Skeletal muscle tissue (tissue), 3 donors: ENCODE measurements at regions not wholly inside any gene's neighbourhood (a gene's known extent, or its start where the extent isn't known, plus 50 kb on each side); places are given as distances from the start of the nearest gene placed in this dataset.
"Not testable (repeated sequence)": the region's sequence is repeated elsewhere in the genome, so short reads cannot be mapped to it uniquely, and the experiment has no call there.

Experiments
- H3K27ac ChIP-seq: one replicate; pipeline ENCODE4 v1.7.0; 2013; ENCODE audit warnings: mild to moderate bottlenecking, low read depth, low read length, inconsistent platforms
- H3K27me3 ChIP-seq, 3 donors: one replicate each; pipeline ENCODE4 v1.7.0; 2013; ENCODE audit warnings: low read length in 3 of 3; ENCODE audit not compliant: control insufficient read depth in 3 of 3, insufficient read depth in 3 of 3
- H3K36me3 ChIP-seq, 3 donors: one replicate each; pipeline ENCODE4 v1.7.0; 2013; ENCODE audit warnings: low read length in 3 of 3; ENCODE audit not compliant: control insufficient read depth in 3 of 3, insufficient read depth in 3 of 3
- H3K4me1 ChIP-seq, 3 donors: one replicate each; pipeline ENCODE4 v1.7.0; 2013; ENCODE audit warnings: low read length in 3 of 3, mild to moderate bottlenecking in 3 of 3; ENCODE audit not compliant: control insufficient read depth in 3 of 3, insufficient read depth in 3 of 3
- H3K4me3 ChIP-seq, 3 donors: one replicate each; pipeline ENCODE4 v1.7.0; 2013; ENCODE audit warnings: low read length in 3 of 3
- H3K9ac ChIP-seq, 3 donors: one replicate each; pipeline ENCODE4 v1.7.0; 2013; ENCODE audit warnings: low read length in 3 of 3, mild to moderate bottlenecking in 3 of 3, moderate library complexity in 2 of 3, low read depth in 1 of 3
- H3K9me3 ChIP-seq, 3 donors: one replicate each; pipeline ENCODE4 v1.7.0; 2013; ENCODE audit warnings: low read length in 3 of 3; ENCODE audit not compliant: control insufficient read depth in 3 of 3
- donor health status: Osteomylitis.

DNA sequence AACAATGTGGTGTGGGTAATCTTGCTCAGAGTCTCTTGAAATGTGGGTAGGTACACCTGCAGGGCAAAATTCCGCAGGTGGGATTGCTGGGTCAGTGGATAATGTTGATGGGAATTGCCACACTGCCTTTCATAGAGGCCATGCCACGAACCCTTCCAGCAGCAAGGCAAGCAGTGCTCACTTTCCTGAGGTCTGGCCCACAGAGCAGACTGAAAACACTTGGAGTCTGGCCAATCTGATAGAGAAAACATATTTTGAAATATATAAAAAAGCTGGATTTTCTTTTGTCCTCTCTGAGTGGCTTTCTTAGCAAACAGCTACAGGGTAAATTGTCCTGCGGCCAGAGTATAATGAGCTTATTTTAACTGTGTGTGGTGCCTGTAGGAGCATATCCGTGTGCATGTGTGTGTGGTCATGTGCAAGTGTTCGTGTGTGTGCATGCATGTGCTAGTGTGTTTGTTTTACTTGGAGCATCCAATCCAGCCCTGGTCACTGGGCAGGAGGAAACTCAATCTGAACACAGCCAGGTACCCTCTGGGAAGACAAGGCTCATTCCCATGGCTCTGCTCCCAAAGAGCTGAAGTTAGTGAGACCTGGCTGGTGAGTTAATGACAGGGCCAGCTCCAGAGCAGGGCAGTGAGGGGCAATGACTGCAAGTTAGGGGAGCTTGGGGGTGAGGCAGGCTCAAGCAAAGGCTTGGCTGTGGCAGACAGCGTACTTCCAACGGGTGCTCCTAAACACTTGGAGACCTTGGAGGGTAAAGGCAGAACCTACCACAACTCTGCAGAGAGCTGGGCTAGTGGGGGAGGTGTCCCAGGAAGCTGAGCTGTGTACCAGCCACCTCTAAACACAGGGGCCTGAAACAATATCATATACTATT lies 91.3 kb downstream of the PLXNA1 start:
- peaks cover 0 to 13% (median 0%) of the 10 kb centered on the region in 3 donors for H3K27me3 ChIP-seq
- no peaks in the 10 kb centered on the region for H3K9me3 ChIP-seq
- no peak overlapping the region for H3K9ac ChIP-seq
- no peak overlapping the region for H3K4me3 ChIP-seq
- H3K36me3 ChIP-seq, result no peaks in the 10 kb centered on the region
- H3K4me1 ChIP-seq, result peaks cover 7 to 10% (median 9%) of the 10 kb centered on the region in 3 donors
- peak overlapping the region; percentile 19 for H3K27ac ChIP-seq

DNA sequence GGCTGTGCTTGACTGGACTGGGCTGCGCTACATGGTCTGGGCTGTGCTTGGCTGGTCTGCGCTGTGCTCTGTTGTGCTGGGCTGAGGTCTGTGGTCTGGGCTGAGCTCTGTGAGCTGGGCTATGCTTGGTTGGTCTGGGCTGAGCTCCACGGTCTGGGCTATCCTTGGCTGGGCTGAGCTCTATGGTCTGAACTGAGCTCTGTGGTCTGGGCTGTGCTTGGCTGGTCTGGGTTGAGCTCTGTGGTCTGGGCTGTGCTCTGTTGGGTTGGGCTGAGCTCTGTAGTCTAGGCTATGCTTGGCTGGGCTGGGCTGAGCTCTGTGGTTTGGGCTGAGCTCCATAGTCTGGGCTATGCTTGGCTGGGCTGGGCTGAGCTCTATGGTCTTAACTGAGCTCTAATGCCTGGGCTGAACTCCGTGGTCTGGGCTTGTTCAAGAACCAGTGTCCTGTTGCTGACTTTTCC lies 92.0 kb downstream of the PLXNA1 start:
- Histone ChIP-seq H3K9me3 (no peaks in the 10 kb centered on the region), H3K4me1 (peaks cover 7 to 10% (median 9%) of the 10 kb centered on the region in 3 donors), H3K9ac (no peak overlapping the region), H3K27ac (peak overlapping the region; percentile 19), H3K27me3 (peaks cover 0 to 13% (median 0%) of the 10 kb centered on the region in 3 donors), H3K36me3 (no peaks in the 10 kb centered on the region), H3K4me3 (no peak overlapping the region)

DNA sequence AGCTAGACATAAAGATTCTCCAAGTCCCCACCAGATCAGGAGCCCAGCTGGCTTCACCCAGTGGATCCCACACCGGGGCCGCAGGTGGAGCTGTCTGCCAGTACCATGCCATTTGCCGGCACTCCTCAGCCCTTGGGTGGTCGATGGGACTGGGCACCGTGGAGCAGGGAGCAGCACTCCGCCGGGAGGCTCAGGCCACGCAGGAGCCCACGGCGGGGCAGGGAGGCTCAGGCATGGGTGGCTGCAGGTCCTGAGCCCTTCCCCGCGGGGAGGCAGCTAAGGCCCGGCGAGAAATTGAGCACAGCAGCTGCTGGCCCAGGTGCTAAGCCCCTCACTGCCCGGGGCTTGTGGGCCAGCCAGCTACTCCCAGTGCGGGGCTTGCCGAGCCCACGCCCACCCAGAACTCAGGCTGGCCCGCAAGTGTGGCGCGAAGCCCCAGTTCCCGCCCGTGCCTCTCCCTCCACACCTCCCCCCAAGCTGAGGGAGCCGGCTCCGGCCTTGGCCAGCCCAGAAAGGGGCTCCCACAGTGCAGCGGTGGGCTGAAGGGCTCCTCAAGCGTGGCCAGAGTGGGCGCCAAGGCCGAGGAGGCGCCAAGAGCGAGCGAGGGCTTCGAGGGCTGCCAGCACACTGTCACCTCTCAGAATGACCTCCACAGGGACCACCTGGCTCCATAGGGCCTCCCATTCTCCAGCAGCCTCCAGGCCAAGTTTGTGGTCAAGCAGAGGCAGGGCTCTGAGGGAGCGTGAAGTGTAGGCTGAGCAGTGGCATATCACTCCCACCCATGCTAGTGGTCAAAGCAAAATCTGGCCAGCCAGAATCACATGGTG lies 93.5 kb downstream of the PLXNA1 start:
- not testable (repeated sequence) for H3K9me3 ChIP-seq, H3K27me3 ChIP-seq, H3K36me3 ChIP-seq, H3K9ac ChIP-seq, H3K4me3 ChIP-seq, H3K4me1 ChIP-seq, H3K27ac ChIP-seq

DNA sequence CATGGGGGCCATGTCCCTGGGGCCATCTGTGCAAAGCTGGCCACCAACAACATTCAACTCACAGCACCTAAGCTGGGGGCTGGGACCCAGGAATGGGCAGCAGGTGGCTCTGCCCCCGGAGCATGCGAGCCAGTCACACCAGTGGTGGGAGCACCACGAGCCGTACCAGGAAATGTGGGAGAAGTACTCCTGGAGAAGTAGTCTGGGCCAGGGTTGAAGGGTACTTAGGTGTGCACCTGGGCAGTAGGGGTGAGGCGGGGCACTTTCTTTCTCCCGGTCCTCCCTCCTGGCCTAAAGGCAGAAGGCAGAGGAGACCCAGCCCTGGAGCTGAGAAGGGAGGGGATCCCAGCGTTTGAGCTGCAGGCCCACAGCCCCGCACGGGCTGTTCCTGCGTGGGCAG lies 94.2 kb downstream of the PLXNA1 start:
- Histone ChIP-seq H3K36me3 (no peaks in the 10 kb centered on the region), H3K27me3 (peaks cover 0 to 3% (median 0%) of the 10 kb centered on the region in 3 donors), H3K4me1 (peaks cover 7 to 10% (median 9%) of the 10 kb centered on the region in 3 donors), H3K4me3 (no peak overlapping the region), H3K27ac (no peak overlapping the region), H3K9ac (no peak overlapping the region), H3K9me3 (no peaks in the 10 kb centered on the region)

DNA sequence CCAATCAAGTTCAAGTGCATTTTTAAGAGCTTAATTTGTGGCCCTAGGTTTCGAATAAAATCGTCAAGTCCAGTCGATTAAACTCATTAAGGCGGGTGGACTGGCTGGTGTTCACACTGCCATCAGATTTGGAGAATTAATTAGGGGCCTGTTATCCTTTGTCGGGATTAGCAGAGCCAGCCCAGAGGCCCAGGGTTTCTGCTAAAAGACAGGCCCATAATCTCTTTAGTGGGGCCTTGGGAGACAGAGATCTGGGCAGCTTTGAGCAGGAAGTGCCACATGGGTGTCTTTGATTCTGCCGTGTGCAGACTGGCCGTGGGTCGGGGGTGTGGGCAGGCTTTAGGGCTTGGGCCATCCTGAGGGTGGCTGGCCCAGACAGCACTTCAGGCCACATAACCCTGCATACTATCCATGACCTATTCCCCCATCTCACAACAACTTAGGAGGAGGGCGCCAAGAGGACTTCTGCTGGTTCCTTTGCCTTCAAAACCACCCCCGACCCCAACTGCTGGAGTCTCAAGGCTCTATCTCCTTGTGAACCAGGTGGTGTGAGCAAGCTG lies 94.7 kb downstream of the PLXNA1 start:
- H3K4me1 ChIP-seq, result peaks cover 5 to 9% (median 8%) of the 10 kb centered on the region in 3 donors
- H3K27me3 ChIP-seq, result no peaks in the 10 kb centered on the region
- no peaks in the 10 kb centered on the region for H3K36me3 ChIP-seq
- no peak overlapping the region for H3K27ac ChIP-seq
- H3K4me3 ChIP-seq, result no peak overlapping the region
- H3K9me3 ChIP-seq, result no peaks in the 10 kb centered on the region
- H3K9ac ChIP-seq, result no peak overlapping the region

DNA sequence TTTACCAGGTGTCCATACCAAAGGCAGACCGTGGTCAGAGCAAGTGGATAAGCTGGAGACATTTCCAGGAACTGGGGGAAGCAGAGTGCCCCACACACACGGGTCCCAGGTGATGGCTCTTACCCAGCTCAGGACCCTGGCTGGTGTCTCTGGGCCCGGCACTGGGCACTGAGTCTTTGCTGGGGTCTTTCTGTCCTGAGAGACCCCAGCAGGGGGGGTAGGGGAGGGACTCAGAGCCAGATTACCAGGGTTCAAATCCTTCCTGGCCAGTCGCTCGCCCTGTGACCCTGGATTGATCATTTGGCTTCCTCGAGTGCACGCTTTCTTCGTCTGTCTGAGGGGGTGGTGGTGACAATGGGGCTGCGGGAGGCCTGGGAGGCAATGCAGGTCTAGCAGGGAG lies 95.7 kb downstream of the PLXNA1 start:
- no peak overlapping the region for H3K27ac ChIP-seq
- no peak overlapping the region for H3K4me3 ChIP-seq
- H3K9ac ChIP-seq, result no peak overlapping the region
- H3K9me3 ChIP-seq, result no peaks in the 10 kb centered on the region
- H3K4me1 ChIP-seq, result peaks cover 0 to 4% (median 0%) of the 10 kb centered on the region in 3 donors
- no peaks in the 10 kb centered on the region for H3K36me3 ChIP-seq
- no peaks in the 10 kb centered on the region for H3K27me3 ChIP-seq

DNA sequence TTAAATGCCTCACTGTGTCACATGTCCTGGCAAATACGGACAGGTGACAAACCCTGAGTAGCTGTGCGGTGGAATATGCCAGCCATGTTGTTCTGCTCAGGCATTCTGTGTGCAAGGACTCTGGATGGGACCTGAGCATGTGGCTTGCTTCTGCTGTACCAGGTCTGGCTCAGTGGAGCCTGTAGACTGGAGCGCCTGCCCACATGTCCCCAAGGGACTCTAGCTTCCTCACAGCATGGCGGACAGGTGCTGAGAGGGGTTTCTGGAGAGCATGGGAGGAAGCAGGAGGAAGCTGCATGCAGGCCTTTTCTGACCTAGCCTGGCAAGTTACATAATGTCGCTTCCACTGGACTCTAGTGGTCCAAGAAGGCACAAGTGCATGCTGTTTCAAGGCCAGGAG lies 96.3 kb downstream of the PLXNA1 start:
- H3K36me3 ChIP-seq, result no peaks in the 10 kb centered on the region
- peaks cover 0 to 4% (median 0%) of the 10 kb centered on the region in 3 donors for H3K27me3 ChIP-seq
- no peak overlapping the region for H3K9ac ChIP-seq
- H3K4me3 ChIP-seq, result no peak overlapping the region
- H3K27ac ChIP-seq, result no peak overlapping the region
- peaks cover 0 to 1% (median 0%) of the 10 kb centered on the region in 3 donors for H3K4me1 ChIP-seq
- H3K9me3 ChIP-seq, result no peaks in the 10 kb centered on the region

DNA sequence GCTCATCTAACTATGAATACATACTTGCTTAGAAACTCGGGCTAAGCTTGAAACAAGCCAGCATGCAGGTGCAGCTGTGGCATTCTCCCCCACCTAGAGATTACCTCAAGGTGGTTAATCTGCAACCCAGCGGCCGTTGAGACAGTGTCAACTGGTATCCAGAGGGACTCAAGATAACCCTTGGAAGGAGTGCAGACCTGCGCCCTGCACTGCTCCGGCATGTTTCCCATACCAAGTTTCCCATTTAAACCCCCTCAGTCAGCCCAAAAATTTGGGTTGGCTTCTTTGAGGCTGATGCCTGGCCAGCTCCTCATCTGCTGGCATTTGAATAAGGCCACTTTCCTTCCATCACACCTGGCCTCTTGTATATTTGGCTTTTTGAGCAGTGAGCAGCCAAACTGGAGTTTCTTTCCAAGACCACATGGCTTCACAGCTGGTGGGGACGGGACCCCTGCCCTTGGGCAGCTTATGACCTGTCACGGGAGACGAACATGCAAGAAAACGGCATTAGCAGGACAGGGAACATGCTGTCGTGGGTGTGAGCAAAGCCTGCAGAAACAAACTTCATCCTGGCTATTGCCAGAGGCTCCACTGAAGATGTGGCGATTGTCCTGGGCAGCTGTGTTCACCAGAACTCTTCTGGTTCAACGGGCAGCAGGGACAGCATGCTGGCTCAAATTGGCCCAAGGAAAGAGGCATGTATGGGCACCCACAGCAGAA lies 98.2 kb downstream of the PLXNA1 start:
- no peak overlapping the region for H3K4me3 ChIP-seq

DNA sequence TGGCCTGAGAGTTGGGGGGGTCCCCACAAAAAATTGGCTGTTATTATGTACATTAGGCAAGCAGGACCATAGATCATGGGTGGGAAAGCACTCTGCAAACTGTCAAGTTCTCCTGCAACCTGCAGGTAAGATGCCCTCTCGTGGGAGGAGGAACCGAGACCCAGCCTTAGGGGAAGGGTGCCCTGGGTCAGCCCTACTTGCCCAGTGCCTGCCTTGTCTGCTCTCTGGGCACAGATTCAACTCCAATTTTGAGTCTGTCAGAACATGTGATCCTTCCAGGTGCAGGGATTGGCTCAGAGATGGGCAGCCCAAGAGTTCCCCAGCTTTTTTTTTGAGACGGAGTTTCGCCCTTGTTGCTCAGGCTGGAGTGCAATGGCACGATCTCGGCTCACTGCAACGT lies 99.2 kb downstream of the PLXNA1 start:
- Histone ChIP-seq H3K27me3 (peaks cover 0 to 4% (median 0%) of the 10 kb centered on the region in 3 donors), H3K27ac (no peak overlapping the region), H3K9ac (no peak overlapping the region), H3K9me3 (no peaks in the 10 kb centered on the region), H3K36me3 (no peaks in the 10 kb centered on the region), H3K4me3 (no peak overlapping the region), H3K4me1 (no peaks in the 10 kb centered on the region)

More for the DNA sequence above, 98.2 kb downstream of the PLXNA1 start:
- Histone ChIP-seq H3K36me3 (no peaks in the 10 kb centered on the region), H3K9ac (no peak overlapping the region), H3K4me1 (no peaks in the 10 kb centered on the region), H3K9me3 (no peaks in the 10 kb centered on the region), H3K27ac (no peak overlapping the region), H3K27me3 (peaks cover 0 to 4% (median 0%) of the 10 kb centered on the region in 3 donors)
